ENCODE measurements at regions not wholly inside any gene's neighbourhood (a gene's known extent, or its start where the extent isn't known, plus 50 kb on each side); places are given as distances from the start of the nearest gene placed in this dataset.

- DNase-seq: no peak
- H3K27ac Mint-ChIP-seq: no peak overlapping the region
- TF ChIP-seq CTCF (conservative IDR thresholded peaks at IDR 0.05): no peak
- H3K9me3 ChIP-seq (ENCODE audit: control insufficient read depth, low read length): no peaks in the 10 kb centered on the region
- H3K9me3 Mint-ChIP-seq: no peaks in the 10 kb centered on the region
- H3K4me3 Mint-ChIP-seq: no peak overlapping the region
- H3K36me3 ChIP-seq (ENCODE audit: control insufficient read depth, insufficient read depth, low read length): no peaks in the 10 kb centered on the region
- H3K4me1 Mint-ChIP-seq: peaks cover 8% of the 10 kb centered on the region
- 83 to 89% methylated on average over 3 of the region's 3 CpGs for WGBS, 2 experiments (ENCODE audit: insufficient coverage in 1 of 2, insufficient read length in 1 of 2)
- no peak overlapping the region for H3K27ac ChIP-seq (ENCODE audit: low read depth, low read length)
- H3K4me3 ChIP-seq (ENCODE audit: low read length): no peak overlapping the region
- no peaks in the 10 kb centered on the region for H3K4me1 ChIP-seq (ENCODE audit: control insufficient read depth, insufficient read depth, low read length)
- H3K27me3 ChIP-seq (ENCODE audit: control insufficient read depth, insufficient read depth, low read length, poor library complexity, severe bottlenecking): no peaks in the 10 kb centered on the region
- no peak overlapping the region for H3K9ac ChIP-seq (ENCODE audit: extremely low read depth, low read length, poor library complexity, severe bottlenecking)
- no peaks in the 10 kb centered on the region for H3K36me3 Mint-ChIP-seq (ENCODE audit: low read depth)
- no peaks in the 10 kb centered on the region for H3K27me3 Mint-ChIP-seq (ENCODE audit: insufficient read depth)
Measured at GRCh38 chr6:139713424-139713823, 339.0 kb upstream of the CITED2 start.

GRCh38 chr6:139712830-139713229 lies 338.4 kb upstream of the CITED2 start:
- H3K27ac Mint-ChIP-seq: no peak overlapping the region
- Histone ChIP-seq H3K4me3 (ENCODE audit: low read length) (no peak overlapping the region), H3K9ac (ENCODE audit: extremely low read depth, low read length, poor library complexity, severe bottlenecking) (no peak overlapping the region), H3K9me3 (ENCODE audit: control insufficient read depth, low read length) (no peaks in the 10 kb centered on the region), H3K27me3 (ENCODE audit: control insufficient read depth, insufficient read depth, low read length, poor library complexity, severe bottlenecking) (no peaks in the 10 kb centered on the region), H3K4me1 (ENCODE audit: control insufficient read depth, insufficient read depth, low read length) (no peaks in the 10 kb centered on the region), H3K36me3 (ENCODE audit: control insufficient read depth, insufficient read depth, low read length) (no peaks in the 10 kb centered on the region), H3K27ac (ENCODE audit: low read depth, low read length) (no peak overlapping the region)
- 100% methylated on average over 3 of the region's 3 CpGs; no CpG with 5 or more reads in 1 of the 2 experiments for WGBS, 2 experiments (ENCODE audit: insufficient coverage in 1 of 2, insufficient read length in 1 of 2)
- TF ChIP-seq CTCF (conservative IDR thresholded peaks at IDR 0.05): no peak
- H3K4me1 Mint-ChIP-seq: peaks cover 8% of the 10 kb centered on the region
- H3K9me3 Mint-ChIP-seq: no peaks in the 10 kb centered on the region
- no peaks in the 10 kb centered on the region for H3K27me3 Mint-ChIP-seq (ENCODE audit: insufficient read depth)
- no peak overlapping the region for H3K4me3 Mint-ChIP-seq
- DNase-seq: no peak
- H3K36me3 Mint-ChIP-seq (ENCODE audit: low read depth): no peaks in the 10 kb centered on the region

GRCh38 chr6:139711804-139712585 lies 337.5 kb upstream of the CITED2 start:
- no peak for TF ChIP-seq CTCF (conservative IDR thresholded peaks at IDR 0.05)
- Mint-ChIP-seq H3K9me3 (no peaks in the 10 kb centered on the region), H3K27me3 (ENCODE audit: insufficient read depth) (no peaks in the 10 kb centered on the region), H3K4me3 (no peak overlapping the region), H3K27ac (no peak overlapping the region), H3K4me1 (peaks cover 8% of the 10 kb centered on the region), H3K36me3 (ENCODE audit: low read depth) (no peaks in the 10 kb centered on the region)
- Histone ChIP-seq H3K9me3 (ENCODE audit: control insufficient read depth, low read length) (no peaks in the 10 kb centered on the region), H3K9ac (ENCODE audit: extremely low read depth, low read length, poor library complexity, severe bottlenecking) (no peak overlapping the region), H3K36me3 (ENCODE audit: control insufficient read depth, insufficient read depth, low read length) (no peaks in the 10 kb centered on the region), H3K4me3 (ENCODE audit: low read length) (no peak overlapping the region), H3K4me1 (ENCODE audit: control insufficient read depth, insufficient read depth, low read length) (no peaks in the 10 kb centered on the region), H3K27me3 (ENCODE audit: control insufficient read depth, insufficient read depth, low read length, poor library complexity, severe bottlenecking) (no peaks in the 10 kb centered on the region), H3K27ac (ENCODE audit: low read depth, low read length) (no peak overlapping the region)
- 98% methylated on average over 2 of the region's 2 CpGs; no CpG with 5 or more reads in 1 of the 2 experiments for WGBS, 2 experiments (ENCODE audit: insufficient coverage in 1 of 2, insufficient read length in 1 of 2)
- DNase-seq: no peak

Measured in endodermal cell (in vitro differentiated cells).